GM12891 (cell line): ENCODE measurements at regions not wholly inside any gene's neighbourhood (a gene's known extent, or its start where the extent isn't known, plus 50 kb on each side); places are given as distances from the start of the nearest gene placed in this dataset.
"Not testable (repeated sequence)": the region's sequence is repeated elsewhere in the genome, so short reads cannot be mapped to it uniquely, and the experiment has no call there.

ENCODE experiments used
- DNase-seq: peaks from one replicate; pipeline ENCODE4 v3.0.0; 2011; ENCODE audit warnings: low spot score; ENCODE audit not compliant: insufficient read length
- FAIRE-seq: peaks from 2 replicates; lab custom pipeline; 2011; peaks lifted over from hg19 to GRCh38; lab: Jason Lieb, UNC
- PAX5 ChIP-seq: IDR thresholded peaks from 2 replicates; pipeline ENCODE4 v1.6.1; 2011; ENCODE audit warnings: low read length, moderate library complexity, mild to moderate bottlenecking; ENCODE audit not compliant: insufficient read depth, severe bottlenecking
- POLR2A ChIP-seq: IDR thresholded peaks from 2 replicates; pipeline ENCODE4 v1.6.1; 2011; ENCODE audit warnings: low read depth, low read length, control low read depth
- POLR2AphosphoS5 ChIP-seq: IDR thresholded peaks from 2 replicates; pipeline ENCODE4 v1.6.1; 2011; ENCODE audit warnings: low read depth, low read length, control low read depth
- POU2F2 ChIP-seq: IDR thresholded peaks from 2 replicates; pipeline ENCODE4 v1.6.1; 2011; ENCODE audit warnings: low read depth, mild to moderate bottlenecking, control low read depth, low read length, moderate library complexity
- SPI1 ChIP-seq: IDR thresholded peaks from 2 replicates; pipeline ENCODE4 v1.6.1; 2011; ENCODE audit warnings: low read depth, low read length, control low read depth
- TAF1 ChIP-seq: IDR thresholded peaks from 2 replicates; pipeline ENCODE4 v1.6.1; 2011; ENCODE audit warnings: low read depth, low read length, control low read depth

DNA sequence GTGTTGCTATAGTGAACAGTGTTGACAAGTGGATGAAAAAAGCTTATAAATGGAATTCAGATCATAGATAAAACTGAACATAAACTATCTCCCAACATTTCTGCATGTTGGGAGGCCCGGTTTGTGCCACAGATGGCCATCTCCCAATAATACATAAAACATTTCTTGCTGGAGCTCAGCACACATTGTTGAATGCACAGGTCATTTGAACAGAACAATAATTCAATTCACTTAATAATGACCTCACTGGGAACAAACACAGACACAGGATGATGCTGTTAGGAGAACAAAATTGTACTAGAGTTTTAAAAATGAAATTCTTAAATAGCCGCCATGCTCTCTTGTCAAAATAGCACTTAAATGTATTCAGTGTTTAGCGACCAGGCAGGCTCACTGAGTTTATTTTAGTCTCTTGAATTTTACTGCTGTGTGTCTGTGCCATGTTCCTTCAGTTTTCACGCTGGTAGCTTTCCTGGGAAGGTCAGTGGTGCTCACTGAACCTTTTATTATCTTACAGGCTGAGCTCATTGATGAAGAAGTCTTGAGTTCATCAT is 85.0 kb upstream of the SSBP2 start:
- no peak for DNase-seq
- no peak for FAIRE-seq
- TF ChIP-seq TAF1 (no peak), POLR2AphosphoS5 (no peak), PAX5 (no peak)

- FAIRE-seq (no peak), DNase-seq (no peak)
- no peak for TF ChIP-seq POU2F2
- no peak for TF ChIP-seq TAF1
- TF ChIP-seq POLR2AphosphoS5, result no peak
- TF ChIP-seq SPI1, result no peak
- no peak for TF ChIP-seq POLR2A
- TF ChIP-seq PAX5, result no peak
Measured at GRCh38 chr5:81834021-81834660, 83.2 kb upstream of the SSBP2 start.

GRCh38 chr5:81830596-81830995 is 79.7 kb upstream of the SSBP2 start:
- DNase-seq, result no peak
- no peak for FAIRE-seq
- TF ChIP-seq SPI1, result peak; percentile 97
- TF ChIP-seq POLR2A, result no peak

DNA sequence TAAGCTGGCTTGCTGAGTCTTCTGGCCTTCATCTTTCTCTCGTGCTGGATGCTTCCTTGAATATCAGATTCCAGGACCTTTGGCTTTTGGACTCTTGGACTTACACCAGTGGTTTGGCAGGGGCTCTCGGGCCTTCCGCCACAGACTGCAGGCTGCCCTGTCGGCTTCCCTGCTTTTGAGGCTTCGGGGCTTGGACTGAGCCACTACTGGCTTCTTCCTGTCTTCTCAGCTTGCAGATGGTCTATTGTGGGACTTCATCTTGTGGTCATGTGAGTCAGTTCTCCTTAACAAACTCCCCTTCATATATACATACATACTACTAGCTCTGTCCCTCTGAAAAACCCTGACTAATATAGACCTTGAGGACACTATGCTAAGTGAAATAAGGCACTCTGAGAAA is 78.3 kb upstream of the SSBP2 start:
- no peak for FAIRE-seq
- TF ChIP-seq TAF1, result no peak
- no peak for TF ChIP-seq POLR2A
- TF ChIP-seq POU2F2, result no peak
- no peak for TF ChIP-seq SPI1
- TF ChIP-seq PAX5, result no peak
- no peak for TF ChIP-seq POLR2AphosphoS5
- no peak for DNase-seq

DNA sequence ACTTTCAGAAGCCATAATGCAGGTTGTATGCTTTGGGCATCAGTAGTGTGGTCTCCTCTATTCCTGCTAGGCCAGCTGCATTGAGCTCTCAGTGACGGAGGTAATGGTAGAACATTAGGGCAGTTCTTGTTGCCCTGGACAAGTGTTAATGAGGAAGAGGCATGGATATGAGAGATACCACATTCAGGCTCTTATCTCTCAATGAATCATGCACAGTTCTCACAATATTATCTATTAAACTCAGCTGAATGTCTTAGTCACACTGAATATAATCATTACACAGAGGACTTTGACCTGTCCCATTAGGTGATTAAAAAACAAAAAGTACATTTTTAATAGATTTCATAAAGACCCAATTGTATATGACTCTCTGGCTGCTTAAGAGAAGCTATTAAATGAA is 76.6 kb upstream of the SSBP2 start:
- TF ChIP-seq PAX5 (no peak), SPI1 (no peak), POLR2A (no peak), POLR2AphosphoS5 (no peak), TAF1 (no peak), POU2F2 (no peak)
- no peak for DNase-seq
- FAIRE-seq, result no peak

DNA sequence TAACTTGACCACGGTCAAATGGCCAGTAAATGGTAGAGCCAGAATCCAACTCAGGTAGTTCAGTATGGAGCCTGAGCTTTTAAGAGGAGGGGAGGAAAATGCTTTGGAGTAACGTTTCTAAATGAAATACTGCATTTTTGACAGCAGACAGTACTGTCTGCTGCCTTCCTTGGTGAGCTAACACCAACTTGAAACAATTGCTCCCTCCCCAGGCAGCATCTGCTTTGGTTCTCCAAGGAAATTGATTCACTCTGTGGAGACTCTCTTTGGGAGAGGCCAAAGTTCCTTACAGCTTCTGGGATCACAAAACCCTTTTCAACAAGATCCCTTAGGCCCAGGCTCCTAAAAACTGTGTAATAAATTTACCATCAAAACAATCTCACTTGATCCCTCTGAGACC is 75.2 kb upstream of the SSBP2 start:
- FAIRE-seq (no peak), DNase-seq (no peak)
- TF ChIP-seq SPI1 (no peak), POLR2A (no peak), POU2F2 (no peak), TAF1 (no peak), PAX5 (no peak), POLR2AphosphoS5 (no peak)

GRCh38 chr5:81825237-81825636 is 74.3 kb upstream of the SSBP2 start:
- no peak for FAIRE-seq
- TF ChIP-seq POLR2A (no peak), POLR2AphosphoS5 (no peak), SPI1 (no peak), TAF1 (no peak), POU2F2 (no peak), PAX5 (no peak)
- DNase-seq, result no peak

GRCh38 chr5:81823736-81824135 is 72.8 kb upstream of the SSBP2 start:
- DNase-seq, FAIRE-seq: not testable (repeated sequence)

- DNase-seq (no peak), FAIRE-seq (no peak)
- TF ChIP-seq POU2F2, result no peak
- no peak for TF ChIP-seq PAX5
Measured at GRCh38 chr5:81820863-81821262, 70.0 kb upstream of the SSBP2 start.

DNA sequence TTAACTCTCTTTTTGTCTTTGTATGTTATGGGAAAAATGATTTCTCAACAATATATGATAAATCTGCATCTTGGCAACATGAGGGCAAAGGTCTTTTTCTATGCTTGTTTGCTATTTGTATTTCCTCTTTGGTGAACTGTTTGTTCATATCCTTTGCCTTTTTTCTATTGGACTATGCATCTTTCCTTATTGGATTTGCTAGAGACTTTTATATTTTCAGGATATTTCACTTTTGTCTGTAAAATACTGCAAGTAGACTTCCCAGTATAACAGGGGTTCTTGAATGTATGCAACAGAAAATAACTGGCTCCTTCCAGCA is 69.4 kb upstream of the SSBP2 start:
- no peak for FAIRE-seq
- TF ChIP-seq TAF1 (no peak), POU2F2 (no peak), SPI1 (no peak), POLR2A (no peak), PAX5 (no peak), POLR2AphosphoS5 (no peak)
- DNase-seq, result no peak
